GM18502 (cell line): ENCODE measurements at regions not wholly inside any gene's neighbourhood (a gene's known extent, or its start where the extent isn't known, plus 50 kb on each side); places are given as distances from the start of the nearest gene placed in this dataset.
"Not testable (repeated sequence)": the region's sequence is repeated elsewhere in the genome, so short reads cannot be mapped to it uniquely, and the experiment has no call there.

Experiments
- ATAC-seq: cut with Tn5 transposase; IDR thresholded peaks from one replicate; pipeline ENCODE4 v1.9.1; 2021; ENCODE audit warnings: mild to moderate bottlenecking; ENCODE audit not compliant: unreplicated experiment, poor library complexity

GRCh38 chr2:114127372-114127771, 237.5 kb downstream of the ACTR3 start:
- no peak for ATAC-seq

DNA sequence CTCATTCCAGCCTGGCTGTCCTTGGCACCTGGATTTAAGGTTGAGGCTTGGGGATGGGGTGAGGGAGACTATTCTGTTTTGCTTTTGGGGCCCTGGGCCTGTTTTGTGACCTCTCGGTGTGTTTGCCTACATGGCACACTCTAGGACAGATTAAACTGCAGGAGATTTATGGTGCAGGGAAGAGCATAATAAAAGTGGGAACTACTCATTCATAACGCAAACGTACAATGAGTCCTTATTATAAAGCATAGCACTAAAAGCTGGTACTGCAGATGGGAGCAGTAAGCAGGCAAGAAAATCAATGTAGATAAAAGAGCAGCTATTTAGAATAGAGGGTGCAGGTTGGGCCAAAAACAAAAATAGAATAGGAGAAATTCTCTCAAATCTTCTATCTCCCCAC, 238.4 kb downstream of the ACTR3 start:
- ATAC-seq = no peak

- no peak for ATAC-seq
Observed at GRCh38 chr2:114128725-114129124, 238.8 kb downstream of the ACTR3 start.

DNA sequence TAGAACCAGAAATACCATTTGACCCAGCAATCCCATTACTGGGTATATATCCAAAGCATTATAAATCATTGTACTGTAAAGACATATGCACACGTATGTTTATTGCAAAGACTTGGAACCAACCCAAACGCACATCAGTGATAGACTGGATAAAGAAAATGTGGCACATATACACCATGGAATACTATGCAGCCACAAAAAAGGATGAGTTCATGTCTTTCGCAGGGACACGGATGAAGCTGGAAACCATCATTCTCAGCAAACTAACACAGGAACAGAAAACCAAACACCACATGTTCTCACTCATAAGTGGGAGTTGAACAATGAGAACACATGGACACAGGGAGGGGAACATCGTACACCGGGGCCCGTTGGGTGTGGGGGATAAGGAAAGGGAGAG, 242.2 kb downstream of the ACTR3 start:
- ATAC-seq = not testable (repeated sequence)

DNA sequence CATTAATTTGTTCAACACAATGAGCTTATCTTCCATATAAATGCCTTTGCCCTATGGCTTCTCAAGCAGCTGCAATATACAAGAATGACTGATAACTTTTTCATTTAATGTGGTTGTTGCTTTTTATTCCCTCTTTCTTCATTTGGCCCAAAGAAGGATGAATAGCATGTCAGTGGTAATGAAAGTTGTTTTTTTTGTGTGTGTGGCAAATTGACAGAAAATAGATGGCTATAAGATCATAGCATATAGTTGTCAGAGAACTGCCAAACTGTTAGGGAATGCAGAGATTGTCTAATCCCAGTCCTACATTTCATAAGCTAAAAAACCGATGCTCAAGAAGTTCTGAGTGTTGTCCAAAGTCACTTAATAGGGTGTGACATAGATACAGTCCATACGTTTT, 244.3 kb downstream of the ACTR3 start:
- no peak for ATAC-seq

DNA sequence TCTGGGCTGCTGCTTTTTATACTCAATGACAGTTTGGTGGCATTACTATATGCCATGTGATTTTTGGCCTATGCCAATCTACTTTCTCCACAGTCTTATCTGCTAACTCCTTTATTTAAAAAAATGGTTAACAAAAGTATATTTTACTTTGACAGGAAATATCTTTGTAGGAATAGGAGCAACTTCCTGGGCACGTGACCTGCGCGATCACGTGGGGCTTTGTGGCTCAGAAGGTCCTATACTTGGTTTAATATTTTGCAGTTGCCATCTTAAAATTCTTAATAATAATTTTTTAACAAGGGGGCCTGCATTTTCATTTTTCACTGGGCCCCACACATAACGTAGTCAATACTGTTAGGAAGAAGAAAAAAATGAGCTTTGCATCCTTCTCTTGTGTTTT, 249.7 kb downstream of the ACTR3 start:
- ATAC-seq = no peak

- no peak for ATAC-seq
Observed at GRCh38 chr2:114156366-114157056, 266.6 kb downstream of the ACTR3 start.

GRCh38 chr2:114157057-114157385, 267.1 kb downstream of the ACTR3 start:
- ATAC-seq = no peak

DNA sequence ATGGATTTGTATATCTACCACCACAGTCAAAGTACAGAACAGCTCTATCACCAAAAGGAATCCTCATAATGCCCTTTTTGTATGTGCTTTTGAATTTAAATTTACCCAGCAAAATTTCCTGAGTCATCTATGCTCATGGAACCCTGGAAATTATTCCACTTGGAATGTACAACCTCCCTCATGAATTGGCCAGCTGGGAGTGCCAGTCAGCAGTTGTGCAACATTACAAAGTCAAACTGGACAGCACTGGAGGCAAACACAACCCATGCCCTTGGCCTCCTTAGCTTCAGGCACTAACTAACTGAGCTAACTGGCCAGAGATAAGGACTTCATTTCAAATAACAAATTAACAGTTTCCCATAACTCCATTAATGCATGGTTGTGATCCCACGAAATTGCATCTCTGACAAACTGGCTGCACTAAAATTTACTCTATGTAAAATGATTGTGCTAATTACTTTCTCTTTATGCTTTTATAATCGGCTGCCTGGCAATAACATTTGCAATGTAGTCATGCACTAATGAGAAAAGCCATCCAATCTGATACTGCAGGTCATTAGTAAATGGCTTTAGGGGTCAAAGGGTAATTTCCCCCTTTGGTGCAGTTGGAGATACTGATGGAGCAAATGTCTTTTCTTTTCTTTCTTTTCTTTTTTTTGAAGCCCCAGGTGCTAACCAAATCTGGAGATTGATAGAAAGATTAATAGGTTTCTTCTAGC, 270.5 kb downstream of the ACTR3 start:
- no peak for ATAC-seq

- no peak for ATAC-seq
Observed at GRCh38 chr2:114161371-114161770, 271.5 kb downstream of the ACTR3 start.

DNA sequence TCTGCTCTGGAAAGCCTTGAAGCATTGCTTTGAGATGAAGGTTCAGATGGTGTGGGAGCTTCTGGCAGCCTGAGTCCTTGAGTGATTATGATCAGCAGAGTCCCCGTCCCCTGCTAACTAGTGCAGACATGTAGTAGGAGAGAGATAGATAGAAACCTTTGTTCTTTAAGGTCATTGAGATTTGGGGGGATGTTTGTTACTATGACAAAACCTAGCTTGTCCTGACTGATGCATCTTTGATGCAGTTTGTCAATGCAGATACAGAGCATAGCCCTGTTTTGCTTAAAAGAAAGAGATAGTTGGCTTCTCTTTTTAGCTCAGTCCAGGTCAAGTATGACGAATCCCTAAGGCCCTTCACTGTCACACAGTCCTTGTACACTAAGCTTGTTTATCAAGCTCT, 274.6 kb upstream of the DPP10 start:
- ATAC-seq = no peak

GRCh38 chr2:114170070-114170469, 272.4 kb upstream of the DPP10 start:
- ATAC-seq = no peak

GRCh38 chr2:114175507-114175906, 266.9 kb upstream of the DPP10 start:
- ATAC-seq = no peak

- no peak for ATAC-seq
Observed at GRCh38 chr2:114185501-114185900, 256.9 kb upstream of the DPP10 start.

GRCh38 chr2:114192362-114192761, 250.1 kb upstream of the DPP10 start:
- ATAC-seq = no peak

DNA sequence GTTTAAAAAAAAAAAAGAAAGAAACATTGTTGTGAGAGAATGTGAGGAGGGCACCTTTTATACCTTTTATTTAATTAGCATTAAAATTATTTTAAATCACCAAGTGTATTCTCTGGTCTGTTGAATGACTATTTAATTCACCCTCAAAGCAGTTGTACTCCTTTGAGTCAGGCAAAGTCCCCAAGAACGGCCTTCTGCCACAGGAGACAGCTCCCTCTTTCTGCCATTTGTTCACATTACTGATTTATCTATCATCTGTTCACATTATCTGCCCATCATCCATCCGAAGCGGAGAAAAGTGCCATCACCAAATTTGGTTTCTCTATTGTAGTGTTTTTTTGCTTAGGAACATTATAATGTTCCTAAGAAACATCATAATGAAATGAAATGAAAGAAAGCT, 240.7 kb upstream of the DPP10 start:
- no peak for ATAC-seq

DNA sequence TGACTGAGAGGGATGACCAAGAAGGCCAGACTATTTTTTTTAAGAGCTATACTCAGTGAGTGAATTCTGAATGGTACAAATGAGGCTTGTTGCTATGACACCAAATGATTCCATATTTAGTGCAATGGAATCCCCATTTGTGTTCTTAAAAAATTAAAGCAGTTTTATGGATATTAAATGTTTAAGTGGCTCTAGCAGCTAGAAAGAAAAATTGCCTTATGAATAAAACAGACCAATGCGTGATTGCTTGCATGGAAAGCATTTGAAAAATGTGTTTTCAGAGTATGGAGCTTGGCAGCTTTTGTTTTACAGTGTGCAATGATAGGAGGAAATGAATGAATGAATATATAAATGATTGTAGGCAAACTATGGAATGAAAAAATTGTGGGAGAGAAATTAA, 238.8 kb upstream of the DPP10 start:
- no peak for ATAC-seq

- ATAC-seq = no peak
Observed at GRCh38 chr2:114213808-114214207, 228.6 kb upstream of the DPP10 start.

DNA sequence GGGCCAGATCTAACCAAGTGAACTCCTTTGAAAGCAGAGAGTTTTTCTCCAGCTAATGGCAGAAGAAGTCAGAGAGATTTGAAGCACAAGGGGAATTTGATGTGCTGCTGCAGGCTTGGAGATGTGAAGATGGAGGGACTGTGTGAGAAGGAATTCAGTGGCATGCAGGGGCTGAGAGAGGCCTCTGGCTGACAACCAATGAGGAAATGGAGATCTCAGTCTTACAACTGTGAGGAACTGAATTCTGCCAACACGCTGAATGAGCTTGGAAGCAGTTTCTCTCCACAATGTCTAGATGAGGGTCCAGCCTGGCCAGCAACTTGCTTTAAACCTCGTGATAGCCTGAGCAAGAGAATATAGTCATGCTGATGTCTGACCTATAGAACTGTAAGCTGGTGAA, 224.1 kb upstream of the DPP10 start:
- ATAC-seq = no peak

- no peak for ATAC-seq
Observed at GRCh38 chr2:114219456-114219855, 223.0 kb upstream of the DPP10 start.

- no peak for ATAC-seq
Observed at GRCh38 chr2:114222344-114222743, 220.1 kb upstream of the DPP10 start.

- ATAC-seq = no peak
Observed at GRCh38 chr2:114231921-114232320, 210.5 kb upstream of the DPP10 start.
